ENCODE measurements at regions not wholly inside any gene's neighbourhood (a gene's known extent, or its start where the extent isn't known, plus 50 kb on each side); places are given as distances from the start of the nearest gene placed in this dataset.

- TF ChIP-seq CTCF (IDR thresholded peaks at IDR 0.05) (no peak), POLR2AphosphoS5 (IDR thresholded peaks at IDR 0.05) (no peak)
Measured at GRCh38 chr1:177891809-177892208, 78.0 kb downstream of the SEC16B start.
